ENCODE measurements at regions not wholly inside any gene's neighbourhood (a gene's known extent, or its start where the extent isn't known, plus 50 kb on each side); places are given as distances from the start of the nearest gene placed in this dataset.
A peak's percentile ranks its signal among the peaks of the same experiment; 100 is the strongest.

- H3K9me3 ChIP-seq (ENCODE audit: low read length): no peaks in the 10 kb centered on the region
- intact Hi-C loops (cut with micrococcal nuclease; ENCODE audit: unreplicated experiment): no loop called here
- CTCF ChIA-PET (ENCODE audit: unreplicated experiment): no interaction called here
- peak overlapping the region; percentile 77; the same call in 1 of the 2 replicates for H2AFZ ChIP-seq (ENCODE audit: low read length)
- no TSS peak for BruUV-seq (replicated peaks)
- no peak for DNase-seq (ENCODE audit: low spot score)
- no peak overlapping the region for H3K27ac ChIP-seq (ENCODE audit: low read depth, low read length, poor library complexity, severe bottlenecking)
- no peak overlapping the region for H3K4me3 ChIP-seq (ENCODE audit: low read depth, low read length, poor library complexity, severe bottlenecking)
- H3K4me1 ChIP-seq (ENCODE audit: insufficient read depth, low read length, poor library complexity, severe bottlenecking): peaks cover 17% of the 10 kb centered on the region
- H3K79me2 ChIP-seq (ENCODE audit: insufficient read depth, low read depth, low read length): no peaks in the 10 kb centered on the region
- no peaks in the 10 kb centered on the region for H3K36me3 ChIP-seq (ENCODE audit: insufficient read depth, low read length)
- no peak for TF ChIP-seq EZH2phosphoT487 (IDR thresholded peaks at IDR 0.05; ENCODE audit: borderline replicate concordance, low read depth, low read length)
- TF ChIP-seq CTCF (conservative IDR thresholded peaks at IDR 0.05; ENCODE audit: low read length): no peak
- no peak overlapping the region for H3K4me2 ChIP-seq (ENCODE audit: low read length)
- H4K20me1 ChIP-seq (ENCODE audit: insufficient read depth, low read length): no peaks in the 10 kb centered on the region
- POLR2A ChIA-PET: interaction anchor here (0.5 to 1.2 kb wide), 2 partner anchors 9 to 298 kb away, joined by 3 read pairs; no protein-coding TSS in a partner anchor
- H3K9me2 ChIP-seq (ENCODE audit: insufficient read depth, low read length): no peaks in the 10 kb centered on the region
Observed at GRCh38 chr6:155883334-155883731, 427.7 kb upstream of the NOX3 start.

DNA sequence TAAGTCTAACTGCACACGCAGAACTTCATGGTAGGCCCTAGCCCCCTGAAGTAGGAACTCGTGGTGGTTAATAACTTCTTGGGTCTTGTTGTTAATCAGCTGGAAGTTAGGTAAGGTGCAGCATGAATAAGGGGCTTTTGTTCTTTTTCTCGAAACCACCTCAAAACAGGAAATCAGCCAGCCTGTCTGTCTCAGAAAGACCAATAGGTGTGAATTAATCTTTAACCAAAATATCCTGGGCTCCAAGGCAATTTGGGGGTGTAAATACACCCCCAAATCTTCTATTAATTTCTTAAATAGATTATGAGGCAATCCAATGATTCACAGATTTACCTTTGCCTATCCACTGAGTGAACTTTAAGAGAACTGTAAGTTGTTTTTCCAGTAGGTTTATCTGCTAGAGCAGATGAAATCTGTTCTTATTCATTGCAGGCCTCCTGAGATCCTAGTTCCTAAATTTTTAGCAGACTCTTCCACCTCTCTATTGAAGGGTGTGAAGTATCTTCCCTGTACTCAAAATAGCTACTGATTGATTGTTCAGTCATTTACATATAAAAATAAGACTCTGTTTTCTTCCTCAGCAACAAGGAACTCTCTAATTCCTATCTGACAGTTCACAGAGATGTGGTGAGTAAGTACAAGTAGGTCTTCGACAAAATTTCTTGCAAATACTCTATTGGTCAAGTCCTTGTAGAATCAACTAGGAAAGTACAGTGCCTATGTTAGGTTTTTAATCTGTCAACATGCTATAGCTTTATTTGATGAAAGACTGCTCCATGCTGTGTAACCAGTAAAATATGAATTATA is 427.1 kb upstream of the NOX3 start:
- Histone ChIP-seq H3K4me2 (ENCODE audit: low read length) (peak overlapping the region; percentile 0; the same call in 1 of the 2 replicates), H2AFZ (ENCODE audit: low read length) (peak overlapping the region; percentile 77), H3K27ac (ENCODE audit: low read depth, low read length, poor library complexity, severe bottlenecking) (no peak overlapping the region), H3K36me3 (ENCODE audit: insufficient read depth, low read length) (no peaks in the 10 kb centered on the region), H3K9me3 (ENCODE audit: low read length) (no peaks in the 10 kb centered on the region), H3K4me3 (ENCODE audit: low read depth, low read length, poor library complexity, severe bottlenecking) (no peak overlapping the region), H4K20me1 (ENCODE audit: insufficient read depth, low read length) (no peaks in the 10 kb centered on the region), H3K4me1 (ENCODE audit: insufficient read depth, low read length, poor library complexity, severe bottlenecking) (peaks cover 17% of the 10 kb centered on the region), H3K9me2 (ENCODE audit: insufficient read depth, low read length) (no peaks in the 10 kb centered on the region), H3K79me2 (ENCODE audit: insufficient read depth, low read depth, low read length) (no peaks in the 10 kb centered on the region)
- intact Hi-C loops (cut with micrococcal nuclease; ENCODE audit: unreplicated experiment): no loop called here
- ChIA-PET POLR2A (no interaction called here), CTCF (ENCODE audit: unreplicated experiment) (no interaction called here)
- no peak for TF ChIP-seq CTCF (conservative IDR thresholded peaks at IDR 0.05; ENCODE audit: low read length)
- peak; percentile 30 for DNase-seq (ENCODE audit: low spot score)
- no TSS peak for BruUV-seq (replicated peaks)

GRCh38 chr6:155881826-155882526 is 426.3 kb upstream of the NOX3 start:
- Histone ChIP-seq H3K4me3 (ENCODE audit: low read depth, low read length, poor library complexity, severe bottlenecking) (no peak overlapping the region), H3K4me1 (ENCODE audit: insufficient read depth, low read length, poor library complexity, severe bottlenecking) (peaks cover 17% of the 10 kb centered on the region), H3K27ac (ENCODE audit: low read depth, low read length, poor library complexity, severe bottlenecking) (no peak overlapping the region), H3K9me2 (ENCODE audit: insufficient read depth, low read length) (no peaks in the 10 kb centered on the region), H3K79me2 (ENCODE audit: insufficient read depth, low read depth, low read length) (no peaks in the 10 kb centered on the region), H2AFZ (ENCODE audit: low read length) (peak overlapping the region; percentile 77), H3K4me2 (ENCODE audit: low read length) (peak overlapping the region; percentile 0; the same call in 1 of the 2 replicates), H3K9me3 (ENCODE audit: low read length) (no peaks in the 10 kb centered on the region), H4K20me1 (ENCODE audit: insufficient read depth, low read length) (no peaks in the 10 kb centered on the region), H3K36me3 (ENCODE audit: insufficient read depth, low read length) (no peaks in the 10 kb centered on the region)
- intact Hi-C loops (cut with micrococcal nuclease; ENCODE audit: unreplicated experiment): no loop called here
- TF ChIP-seq CTCF (conservative IDR thresholded peaks at IDR 0.05; ENCODE audit: low read length): no peak
- TF ChIP-seq EZH2phosphoT487 (IDR thresholded peaks at IDR 0.05; ENCODE audit: borderline replicate concordance, low read depth, low read length): no peak
- no TSS peak for BruUV-seq (replicated peaks)
- ChIA-PET POLR2A (no interaction called here), CTCF (ENCODE audit: unreplicated experiment) (no interaction called here)
- DNase-seq (ENCODE audit: low spot score): no peak

Data from OCI-LY7 (cell line).